ENCODE measurements at regions not wholly inside any gene's neighbourhood (a gene's known extent, or its start where the extent isn't known, plus 50 kb on each side); places are given as distances from the start of the nearest gene placed in this dataset.

DNA sequence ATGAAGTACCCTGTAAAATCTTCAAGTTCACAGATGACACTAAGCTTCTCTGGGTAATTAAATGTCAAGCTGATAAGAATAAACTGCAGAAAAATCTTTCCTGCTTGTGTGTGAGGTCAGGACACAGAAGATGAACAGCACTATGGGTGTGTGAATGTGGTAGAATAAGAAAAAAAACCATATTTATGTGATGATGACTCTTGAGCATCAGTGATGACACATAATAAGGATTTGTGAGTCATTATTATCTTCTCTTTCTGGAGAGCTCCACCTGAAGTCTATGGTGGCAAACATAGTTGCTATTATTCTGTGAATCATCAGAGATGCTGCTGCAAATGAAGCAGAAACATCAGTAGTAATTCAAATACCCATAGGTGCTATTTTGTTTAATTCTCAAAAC is 422.4 kb downstream of the DIPK2A start:
- no peaks in the 10 kb centered on the region for H3K36me3 ChIP-seq (ENCODE audit: control insufficient read depth in 4 of 4, insufficient read depth in 3 of 4, low read depth in 1 of 4, low read length in 3 of 4)
- no peaks in the 10 kb centered on the region for H3K27me3 ChIP-seq (ENCODE audit: control insufficient read depth in 4 of 4, insufficient read depth in 4 of 4, low read length in 3 of 4)
- H3K4me3 ChIP-seq (ENCODE audit: low read depth in 1 of 3, low read length in 3 of 3): no peak overlapping the region
- DNase-seq (ENCODE audit: low spot score): no peak
- no peak for TF ChIP-seq FOXA2 (IDR thresholded peaks at IDR 0.05)
- no peak for TF ChIP-seq HNF4G (IDR thresholded peaks at IDR 0.05)
- TF ChIP-seq, protein P1, sequence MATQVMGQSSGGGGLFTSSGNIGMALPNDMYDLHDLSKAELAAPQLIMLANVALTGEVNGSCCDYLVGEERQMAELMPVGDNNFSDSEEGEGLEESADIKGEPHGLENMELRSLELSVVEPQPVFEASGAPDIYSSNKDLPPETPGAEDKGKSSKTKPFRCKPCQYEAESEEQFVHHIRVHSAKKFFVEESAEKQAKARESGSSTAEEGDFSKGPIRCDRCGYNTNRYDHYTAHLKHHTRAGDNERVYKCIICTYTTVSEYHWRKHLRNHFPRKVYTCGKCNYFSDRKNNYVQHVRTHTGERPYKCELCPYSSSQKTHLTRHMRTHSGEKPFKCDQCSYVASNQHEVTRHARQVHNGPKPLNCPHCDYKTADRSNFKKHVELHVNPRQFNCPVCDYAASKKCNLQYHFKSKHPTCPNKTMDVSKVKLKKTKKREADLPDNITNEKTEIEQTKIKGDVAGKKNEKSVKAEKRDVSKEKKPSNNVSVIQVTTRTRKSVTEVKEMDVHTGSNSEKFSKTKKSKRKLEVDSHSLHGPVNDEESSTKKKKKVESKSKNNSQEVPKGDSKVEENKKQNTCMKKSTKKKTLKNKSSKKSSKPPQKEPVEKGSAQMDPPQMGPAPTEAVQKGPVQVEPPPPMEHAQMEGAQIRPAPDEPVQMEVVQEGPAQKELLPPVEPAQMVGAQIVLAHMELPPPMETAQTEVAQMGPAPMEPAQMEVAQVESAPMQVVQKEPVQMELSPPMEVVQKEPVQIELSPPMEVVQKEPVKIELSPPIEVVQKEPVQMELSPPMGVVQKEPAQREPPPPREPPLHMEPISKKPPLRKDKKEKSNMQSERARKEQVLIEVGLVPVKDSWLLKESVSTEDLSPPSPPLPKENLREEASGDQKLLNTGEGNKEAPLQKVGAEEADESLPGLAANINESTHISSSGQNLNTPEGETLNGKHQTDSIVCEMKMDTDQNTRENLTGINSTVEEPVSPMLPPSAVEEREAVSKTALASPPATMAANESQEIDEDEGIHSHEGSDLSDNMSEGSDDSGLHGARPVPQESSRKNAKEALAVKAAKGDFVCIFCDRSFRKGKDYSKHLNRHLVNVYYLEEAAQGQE (IDR thresholded peaks at IDR 0.05): no peak
- TF ChIP-seq YY1 (IDR thresholded peaks at IDR 0.05): no peak
- no peak for TF ChIP-seq FOXA1 (IDR thresholded peaks at IDR 0.05)
- no peak for TF ChIP-seq HNF4A (conservative IDR thresholded peaks at IDR 0.05)
- no peak for TF ChIP-seq SP1 (IDR thresholded peaks at IDR 0.05)
- TF ChIP-seq, protein P2, sequence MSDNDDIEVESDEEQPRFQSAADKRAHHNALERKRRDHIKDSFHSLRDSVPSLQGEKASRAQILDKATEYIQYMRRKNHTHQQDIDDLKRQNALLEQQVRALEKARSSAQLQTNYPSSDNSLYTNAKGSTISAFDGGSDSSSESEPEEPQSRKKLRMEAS (IDR thresholded peaks at IDR 0.05): no peak
- TF ChIP-seq EGR1 (IDR thresholded peaks at IDR 0.05; ENCODE audit: low read depth in 2 of 2): no peak
- TF ChIP-seq, protein P3, sequence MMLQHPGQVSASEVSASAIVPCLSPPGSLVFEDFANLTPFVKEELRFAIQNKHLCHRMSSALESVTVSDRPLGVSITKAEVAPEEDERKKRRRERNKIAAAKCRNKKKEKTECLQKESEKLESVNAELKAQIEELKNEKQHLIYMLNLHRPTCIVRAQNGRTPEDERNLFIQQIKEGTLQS (IDR thresholded peaks at IDR 0.05): no peak
- no peak for TF ChIP-seq TAF1 (conservative IDR thresholded peaks at IDR 0.05)
- no peak for TF ChIP-seq RAD21 (IDR thresholded peaks at IDR 0.05)
- no peak for TF ChIP-seq NR2F2 (IDR thresholded peaks at IDR 0.05)
- TF ChIP-seq RXRA (IDR thresholded peaks at IDR 0.05): no peak
- TF ChIP-seq, protein P4, sequence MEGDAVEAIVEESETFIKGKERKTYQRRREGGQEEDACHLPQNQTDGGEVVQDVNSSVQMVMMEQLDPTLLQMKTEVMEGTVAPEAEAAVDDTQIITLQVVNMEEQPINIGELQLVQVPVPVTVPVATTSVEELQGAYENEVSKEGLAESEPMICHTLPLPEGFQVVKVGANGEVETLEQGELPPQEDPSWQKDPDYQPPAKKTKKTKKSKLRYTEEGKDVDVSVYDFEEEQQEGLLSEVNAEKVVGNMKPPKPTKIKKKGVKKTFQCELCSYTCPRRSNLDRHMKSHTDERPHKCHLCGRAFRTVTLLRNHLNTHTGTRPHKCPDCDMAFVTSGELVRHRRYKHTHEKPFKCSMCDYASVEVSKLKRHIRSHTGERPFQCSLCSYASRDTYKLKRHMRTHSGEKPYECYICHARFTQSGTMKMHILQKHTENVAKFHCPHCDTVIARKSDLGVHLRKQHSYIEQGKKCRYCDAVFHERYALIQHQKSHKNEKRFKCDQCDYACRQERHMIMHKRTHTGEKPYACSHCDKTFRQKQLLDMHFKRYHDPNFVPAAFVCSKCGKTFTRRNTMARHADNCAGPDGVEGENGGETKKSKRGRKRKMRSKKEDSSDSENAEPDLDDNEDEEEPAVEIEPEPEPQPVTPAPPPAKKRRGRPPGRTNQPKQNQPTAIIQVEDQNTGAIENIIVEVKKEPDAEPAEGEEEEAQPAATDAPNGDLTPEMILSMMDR (IDR thresholded peaks at IDR 0.05; ENCODE audit: low read depth, low read length, missing input control): no peak
- TF ChIP-seq JUND (IDR thresholded peaks at IDR 0.05): no peak
- no peak for TF ChIP-seq GABPA (IDR thresholded peaks at IDR 0.05 in 1 of 2, conservative IDR thresholded peaks at IDR 0.05 in 1 of 2)
- TF ChIP-seq, protein P5, sequence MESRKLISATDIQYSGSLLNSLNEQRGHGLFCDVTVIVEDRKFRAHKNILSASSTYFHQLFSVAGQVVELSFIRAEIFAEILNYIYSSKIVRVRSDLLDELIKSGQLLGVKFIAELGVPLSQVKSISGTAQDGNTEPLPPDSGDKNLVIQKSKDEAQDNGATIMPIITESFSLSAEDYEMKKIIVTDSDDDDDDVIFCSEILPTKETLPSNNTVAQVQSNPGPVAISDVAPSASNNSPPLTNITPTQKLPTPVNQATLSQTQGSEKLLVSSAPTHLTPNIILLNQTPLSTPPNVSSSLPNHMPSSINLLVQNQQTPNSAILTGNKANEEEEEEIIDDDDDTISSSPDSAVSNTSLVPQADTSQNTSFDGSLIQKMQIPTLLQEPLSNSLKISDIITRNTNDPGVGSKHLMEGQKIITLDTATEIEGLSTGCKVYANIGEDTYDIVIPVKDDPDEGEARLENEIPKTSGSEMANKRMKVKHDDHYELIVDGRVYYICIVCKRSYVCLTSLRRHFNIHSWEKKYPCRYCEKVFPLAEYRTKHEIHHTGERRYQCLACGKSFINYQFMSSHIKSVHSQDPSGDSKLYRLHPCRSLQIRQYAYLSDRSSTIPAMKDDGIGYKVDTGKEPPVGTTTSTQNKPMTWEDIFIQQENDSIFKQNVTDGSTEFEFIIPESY (IDR thresholded peaks at IDR 0.05): no peak
- peaks cover 0 to under 1% (median under 1%) of the 10 kb centered on the region in 4 donors for H3K9me3 ChIP-seq (ENCODE audit: control insufficient read depth in 4 of 4, low read length in 3 of 4)
- no peak overlapping the region for H3K9ac ChIP-seq (ENCODE audit: low read depth in 1 of 2, low read length in 2 of 2)
- no peak overlapping the region for H3K27ac ChIP-seq (ENCODE audit: low read depth in 1 of 2, low read length in 2 of 2)
- no peaks in the 10 kb centered on the region for H3K4me1 ChIP-seq (ENCODE audit: control insufficient read depth in 4 of 4, insufficient read depth in 4 of 4, low read length in 3 of 4)
